NCI-H2029 (cell line): ENCODE measurements at regions not wholly inside any gene's neighbourhood (a gene's known extent, or its start where the extent isn't known, plus 50 kb on each side); places are given as distances from the start of the nearest gene placed in this dataset.

ENCODE experiments used
- DNase-seq: peaks from one replicate; lab custom pipeline; 2025; lab: John Stamatoyannopoulos, UW

- DNase-seq, result no peak
Observed at GRCh38 chr13:89737051-89737450, 1610.4 kb upstream of the MIR17HG start.

- no peak for DNase-seq
Observed at GRCh38 chr13:89738072-89738471, 1609.4 kb upstream of the MIR17HG start.

GRCh38 chr13:89740994-89741685 lies 1606.3 kb upstream of the MIR17HG start:
- DNase-seq, result no peak

- DNase-seq, result no peak
Observed at GRCh38 chr13:89746554-89746953, 1600.9 kb upstream of the MIR17HG start.

GRCh38 chr13:89748716-89749115 lies 1598.8 kb upstream of the MIR17HG start:
- no peak for DNase-seq

- DNase-seq, result no peak
Observed at GRCh38 chr13:89749888-89750287, 1597.6 kb upstream of the MIR17HG start.

- no peak for DNase-seq
Observed at GRCh38 chr13:89750371-89750770, 1597.1 kb upstream of the MIR17HG start.

GRCh38 chr13:89751432-89751930 lies 1596.0 kb upstream of the MIR17HG start:
- no peak for DNase-seq

- DNase-seq, result no peak
Observed at GRCh38 chr13:89752394-89752793, 1595.1 kb upstream of the MIR17HG start.

GRCh38 chr13:89755729-89756492 lies 1591.6 kb upstream of the MIR17HG start:
- no peak for DNase-seq

- no peak for DNase-seq
Observed at GRCh38 chr13:89763005-89763404, 1584.5 kb upstream of the MIR17HG start.

- DNase-seq, result no peak
Observed at GRCh38 chr13:89783221-89783755, 1564.2 kb upstream of the MIR17HG start.

- DNase-seq, result no peak
Observed at GRCh38 chr13:89784161-89784809, 1563.2 kb upstream of the MIR17HG start.

GRCh38 chr13:89786531-89786930 lies 1561.0 kb upstream of the MIR17HG start:
- DNase-seq, result no peak

- DNase-seq, result no peak
Observed at GRCh38 chr13:89790696-89791095, 1556.8 kb upstream of the MIR17HG start.

GRCh38 chr13:89791971-89792630 lies 1555.4 kb upstream of the MIR17HG start:
- DNase-seq, result no peak

- DNase-seq, result no peak
Observed at GRCh38 chr13:89796196-89796595, 1551.3 kb upstream of the MIR17HG start.

GRCh38 chr13:89803839-89804238 lies 1543.6 kb upstream of the MIR17HG start:
- DNase-seq, result no peak

GRCh38 chr13:89806594-89806993 lies 1540.9 kb upstream of the MIR17HG start:
- DNase-seq, result no peak

GRCh38 chr13:89812856-89813255 lies 1534.6 kb upstream of the MIR17HG start:
- DNase-seq, result no peak

GRCh38 chr13:89816404-89816803 lies 1531.1 kb upstream of the MIR17HG start:
- no peak for DNase-seq

- DNase-seq, result no peak
Observed at GRCh38 chr13:89822467-89822866, 1525.0 kb upstream of the MIR17HG start.
